Activated naive CD4-positive, alpha-beta T cell treated with anti-CD3 and anti-CD28 coated beads for 36 hours (primary cell): ENCODE measurements at regions not wholly inside any gene's neighbourhood (a gene's known extent, or its start where the extent isn't known, plus 50 kb on each side); places are given as distances from the start of the nearest gene placed in this dataset.

ENCODE experiments used
- CTCF ChIA-PET: fragments of 350-600 bp; sonication (Branson Sonifier 250); formaldehyde crosslinking; loops from one replicate; lab custom pipeline; 2021; ENCODE audit warnings: antibody characterized with exemption; lab: Charles Lee
- DNase-seq: peaks from one replicate; pipeline ENCODE4 v3.0.0-alpha.2; 2020
- H3K27ac Mint-ChIP-seq: one replicate; pipeline ENCODE4 v1.8.0; 2021; ENCODE audit warnings: mild to moderate bottlenecking, mixed read lengths
- H3K27me3 Mint-ChIP-seq: one replicate; pipeline ENCODE4 v1.8.0; 2021; ENCODE audit warnings: low read depth, mixed read lengths
- H3K36me3 Mint-ChIP-seq: one replicate; pipeline ENCODE4 v1.8.0; 2021; ENCODE audit warnings: low read depth, mixed read lengths
- H3K4me1 Mint-ChIP-seq: one replicate; pipeline ENCODE4 v1.8.0; 2021; ENCODE audit warnings: low read depth, mixed read lengths
- H3K4me3 Mint-ChIP-seq: one replicate; pipeline ENCODE4 v1.8.0; 2021; ENCODE audit warnings: mild to moderate bottlenecking, moderate library complexity, mixed read lengths
- H3K9me3 Mint-ChIP-seq: one replicate; pipeline ENCODE4 v1.8.0; 2021; ENCODE audit warnings: mixed read lengths
- intact Hi-C: fragments of 100-400 bp; cut with micrococcal nuclease; formaldehyde crosslinking; loops from one replicate; pipeline ENCODE4 v1.15.1; 2023

GRCh38 chr3:117298273-117298672, 588.7 kb downstream of the TUSC7 start:
- CTCF ChIA-PET, result no interaction called here
- DNase-seq, result no peak
- Mint-ChIP-seq H3K36me3 (no peaks in the 10 kb centered on the region), H3K4me3 (no peak overlapping the region), H3K4me1 (no peaks in the 10 kb centered on the region), H3K27me3 (no peaks in the 10 kb centered on the region), H3K27ac (no peak overlapping the region), H3K9me3 (peaks cover 4% of the 10 kb centered on the region)
- intact Hi-C loops, result no loop called here

GRCh38 chr3:117302428-117302827, 592.8 kb downstream of the TUSC7 start:
- intact Hi-C loops, result no loop called here
- no peaks in the 10 kb centered on the region for H3K36me3 Mint-ChIP-seq
- no peak for DNase-seq
- no peaks in the 10 kb centered on the region for H3K27me3 Mint-ChIP-seq
- H3K9me3 Mint-ChIP-seq, result peaks cover 4% of the 10 kb centered on the region
- H3K4me1 Mint-ChIP-seq, result no peaks in the 10 kb centered on the region
- no peak overlapping the region for H3K4me3 Mint-ChIP-seq
- H3K27ac Mint-ChIP-seq, result no peak overlapping the region
- CTCF ChIA-PET, result no interaction called here

GRCh38 chr3:117303443-117303842, 593.9 kb downstream of the TUSC7 start:
- Mint-ChIP-seq H3K27ac (no peak overlapping the region), H3K4me1 (no peaks in the 10 kb centered on the region), H3K36me3 (no peaks in the 10 kb centered on the region), H3K27me3 (no peaks in the 10 kb centered on the region), H3K4me3 (no peak overlapping the region), H3K9me3 (peaks cover 4% of the 10 kb centered on the region)
- intact Hi-C loops, result no loop called here
- DNase-seq, result no peak
- CTCF ChIA-PET, result no interaction called here

GRCh38 chr3:117304681-117305080, 595.1 kb downstream of the TUSC7 start:
- intact Hi-C loops, result no loop called here
- Mint-ChIP-seq H3K4me1 (no peaks in the 10 kb centered on the region), H3K9me3 (peaks cover 3% of the 10 kb centered on the region), H3K4me3 (no peak overlapping the region), H3K27me3 (no peaks in the 10 kb centered on the region), H3K27ac (no peak overlapping the region), H3K36me3 (no peaks in the 10 kb centered on the region)
- CTCF ChIA-PET, result no interaction called here
- no peak for DNase-seq

GRCh38 chr3:117305681-117306080, 596.1 kb downstream of the TUSC7 start:
- intact Hi-C loops, result no loop called here
- Mint-ChIP-seq H3K27ac (no peak overlapping the region), H3K36me3 (no peaks in the 10 kb centered on the region), H3K9me3 (peaks cover 3% of the 10 kb centered on the region), H3K27me3 (no peaks in the 10 kb centered on the region), H3K4me1 (no peaks in the 10 kb centered on the region), H3K4me3 (no peak overlapping the region)
- no peak for DNase-seq
- CTCF ChIA-PET, result no interaction called here

GRCh38 chr3:117306299-117306698, 596.7 kb downstream of the TUSC7 start:
- H3K9me3 Mint-ChIP-seq, result peaks cover 5% of the 10 kb centered on the region
- H3K27me3 Mint-ChIP-seq, result no peaks in the 10 kb centered on the region
- no peak overlapping the region for H3K4me3 Mint-ChIP-seq
- no peaks in the 10 kb centered on the region for H3K4me1 Mint-ChIP-seq
- no peaks in the 10 kb centered on the region for H3K36me3 Mint-ChIP-seq
- DNase-seq, result no peak
- intact Hi-C loops, result no loop called here
- H3K27ac Mint-ChIP-seq, result no peak overlapping the region
- CTCF ChIA-PET, result no interaction called here

GRCh38 chr3:117308353-117308752, 598.8 kb downstream of the TUSC7 start:
- Mint-ChIP-seq H3K36me3 (no peaks in the 10 kb centered on the region), H3K4me1 (no peaks in the 10 kb centered on the region), H3K4me3 (no peak overlapping the region), H3K27ac (no peak overlapping the region), H3K27me3 (no peaks in the 10 kb centered on the region), H3K9me3 (peaks cover 4% of the 10 kb centered on the region)
- intact Hi-C loops, result no loop called here
- no peak for DNase-seq
- CTCF ChIA-PET, result no interaction called here

- Mint-ChIP-seq H3K27me3 (no peaks in the 10 kb centered on the region), H3K4me1 (no peaks in the 10 kb centered on the region)
- intact Hi-C loops, result no loop called here
These were observed 599.2 kb downstream of the TUSC7 start for GRCh38 chr3:117308756-117309155.

GRCh38 chr3:117310536-117310935, 601.0 kb downstream of the TUSC7 start:
- H3K4me3 Mint-ChIP-seq, result no peak overlapping the region
- no peak for DNase-seq
- CTCF ChIA-PET, result no interaction called here
- no peak overlapping the region for H3K27ac Mint-ChIP-seq
- peaks cover 4% of the 10 kb centered on the region for H3K9me3 Mint-ChIP-seq
- intact Hi-C loops, result no loop called here
- no peaks in the 10 kb centered on the region for H3K36me3 Mint-ChIP-seq
- no peaks in the 10 kb centered on the region for H3K4me1 Mint-ChIP-seq
- H3K27me3 Mint-ChIP-seq, result no peaks in the 10 kb centered on the region

More at GRCh38 chr3:117308756-117309155, 599.2 kb downstream of the TUSC7 start:
- CTCF ChIA-PET, result no interaction called here
- no peak for DNase-seq
- Mint-ChIP-seq H3K36me3 (no peaks in the 10 kb centered on the region), H3K4me3 (no peak overlapping the region), H3K27ac (no peak overlapping the region), H3K9me3 (peaks cover 4% of the 10 kb centered on the region)

GRCh38 chr3:117314441-117315150, 605.0 kb downstream of the TUSC7 start:
- no peaks in the 10 kb centered on the region for H3K36me3 Mint-ChIP-seq
- intact Hi-C loops, result no loop called here
- no peak for DNase-seq
- H3K27ac Mint-ChIP-seq, result no peak overlapping the region
- no peak overlapping the region for H3K4me3 Mint-ChIP-seq
- no peaks in the 10 kb centered on the region for H3K27me3 Mint-ChIP-seq
- H3K9me3 Mint-ChIP-seq, result peaks cover 7% of the 10 kb centered on the region
- no peaks in the 10 kb centered on the region for H3K4me1 Mint-ChIP-seq
- CTCF ChIA-PET, result no interaction called here

GRCh38 chr3:117322866-117323265, 613.3 kb downstream of the TUSC7 start:
- no peak for DNase-seq
- H3K27ac Mint-ChIP-seq, result no peak overlapping the region
- intact Hi-C loops, result no loop called here
- no peak overlapping the region for H3K4me3 Mint-ChIP-seq
- H3K27me3 Mint-ChIP-seq, result no peaks in the 10 kb centered on the region
- CTCF ChIA-PET, result no interaction called here
- H3K9me3 Mint-ChIP-seq, result peaks cover 6% of the 10 kb centered on the region
- H3K36me3 Mint-ChIP-seq, result no peaks in the 10 kb centered on the region
- H3K4me1 Mint-ChIP-seq, result no peaks in the 10 kb centered on the region

- Mint-ChIP-seq H3K9me3 (peaks cover 5% of the 10 kb centered on the region), H3K4me1 (no peaks in the 10 kb centered on the region), H3K36me3 (no peaks in the 10 kb centered on the region), H3K27ac (no peak overlapping the region), H3K4me3 (no peak overlapping the region), H3K27me3 (no peaks in the 10 kb centered on the region)
- intact Hi-C loops, result no loop called here
- CTCF ChIA-PET, result no interaction called here
- no peak for DNase-seq
These were observed 637.3 kb downstream of the TUSC7 start for GRCh38 chr3:117346901-117347300.

- no peak for DNase-seq
- Mint-ChIP-seq H3K36me3 (no peaks in the 10 kb centered on the region), H3K4me1 (no peaks in the 10 kb centered on the region), H3K4me3 (no peak overlapping the region), H3K27ac (no peak overlapping the region), H3K9me3 (peaks cover 5% of the 10 kb centered on the region), H3K27me3 (no peaks in the 10 kb centered on the region)
- CTCF ChIA-PET, result no interaction called here
- intact Hi-C loops, result no loop called here
These were observed 639.3 kb downstream of the TUSC7 start for GRCh38 chr3:117348884-117349283.
